HepG2 (cell line): ENCODE measurements at regions not wholly inside any gene's neighbourhood (a gene's known extent, or its start where the extent isn't known, plus 50 kb on each side); places are given as distances from the start of the nearest gene placed in this dataset.
A peak's percentile ranks its signal among the peaks of the same experiment; 100 is the strongest.

Source experiments
- BCL6 ChIP-seq: IDR thresholded peaks from 2 replicates; pipeline ENCODE4 v1.6.1; 2016; ENCODE audit warnings: missing genetic modification reagents, missing compliant biosample characterization
- CBX5 ChIP-seq: sonication (generic); formaldehyde crosslinking; IDR thresholded peaks from 2 replicates; pipeline ENCODE4 v1.4.0; 2020; ENCODE audit warnings: missing genetic modification reagents, borderline replicate concordance
- KMT2B ChIP-seq: IDR thresholded peaks from 2 replicates; pipeline ENCODE4 v1.6.1; 2016; ENCODE audit warnings: missing genetic modification reagents, missing compliant biosample characterization
- LCORL ChIP-seq, 2 experiments: fragments of 450-650 bp in 1 of 2; sonication (generic) in 1 of 2; formaldehyde crosslinking in 1 of 2; IDR thresholded peaks; 2 replicates each; pipeline versions ENCODE4 v1.5.0 to v1.6.1; 2017 to 2020; ENCODE audit warnings: antibody characterized with exemption in 1 of 2, missing genetic modification reagents in 1 of 2
- MIXL1 ChIP-seq: IDR thresholded peaks from 2 replicates; pipeline ENCODE4 v1.6.1; 2016
- NCOR1 ChIP-seq: fragments of 200-600 bp; sonication (generic); IDR thresholded peaks from 2 replicates; pipeline ENCODE4 v1.7.0; 2017; ENCODE audit warnings: antibody characterized with exemption, low read length, borderline replicate concordance
- NFATC3 ChIP-seq: sonication (generic); formaldehyde crosslinking; IDR thresholded peaks from 2 replicates; pipeline ENCODE4 v1.5.1; 2020; ENCODE audit warnings: mild to moderate bottlenecking, missing genetic modification reagents
- ZFP36 ChIP-seq: fragments of 150-350 bp; IDR thresholded peaks from 2 replicates; pipeline ENCODE4 v1.6.1; 2018; ENCODE audit warnings: borderline replicate concordance, low read length, low read depth; ENCODE audit not compliant: partially characterized antibody
- ZFP41 ChIP-seq: sonication (generic); formaldehyde crosslinking; IDR thresholded peaks from 2 replicates; pipeline ENCODE4 v1.4.0; 2020; ENCODE audit warnings: mild to moderate bottlenecking, missing genetic modification reagents, borderline replicate concordance
- ZMYM2 ChIP-seq: sonication (generic); formaldehyde crosslinking; IDR thresholded peaks from 2 replicates; pipeline ENCODE4 v1.8.0; 2022; ENCODE audit warnings: mild to moderate bottlenecking, missing genetic modification reagents
- ZNF280D ChIP-seq: sonication (generic); formaldehyde crosslinking; IDR thresholded peaks from 2 replicates; pipeline ENCODE4 v1.5.1; 2020; ENCODE audit warnings: mild to moderate bottlenecking, missing genetic modification reagents
- ZNF562 ChIP-seq: sonication (generic); formaldehyde crosslinking; IDR thresholded peaks from 2 replicates; pipeline ENCODE4 v1.8.0; 2022; ENCODE audit warnings: missing genetic modification reagents, borderline replicate concordance
- ZNF841 ChIP-seq: sonication (generic); formaldehyde crosslinking; IDR thresholded peaks from 2 replicates; pipeline ENCODE4 v1.8.1; 2023; ENCODE audit warnings: missing genetic modification reagents, borderline replicate concordance
- ZSCAN30 ChIP-seq: sonication (generic); formaldehyde crosslinking; IDR thresholded peaks from 2 replicates; pipeline ENCODE4 v1.5.0; 2020; ENCODE audit warnings: mild to moderate bottlenecking, missing genetic modification reagents
- TF ChIP-seq, protein P1 (sequence below): sonication (generic); formaldehyde crosslinking; IDR thresholded peaks from 2 replicates; pipeline ENCODE4 v1.4.0; 2020; ENCODE audit warnings: mild to moderate bottlenecking, missing genetic modification reagents
- TF ChIP-seq, protein P2 (sequence below): sonication (generic); formaldehyde crosslinking; IDR thresholded peaks from 2 replicates; pipeline ENCODE4 v1.8.1; 2023; ENCODE audit warnings: mild to moderate bottlenecking, inconsistent platforms, moderate library complexity, missing genetic modification reagents, borderline replicate concordance
- TF ChIP-seq, protein P3 (sequence below): IDR thresholded peaks from 2 replicates; pipeline ENCODE4 v1.6.1; 2016; ENCODE audit warnings: missing compliant biosample characterization, missing genetic modification reagents, borderline replicate concordance
- TF ChIP-seq, protein P4 (sequence below): sonication (generic); formaldehyde crosslinking; IDR thresholded peaks from 2 replicates; pipeline ENCODE4 v1.4.0; 2020; ENCODE audit warnings: missing genetic modification reagents

GRCh38 chr1:4267381-4268261, 367.5 kb upstream of the C1orf174 start (continued):
- TF ChIP-seq, protein P1, sequence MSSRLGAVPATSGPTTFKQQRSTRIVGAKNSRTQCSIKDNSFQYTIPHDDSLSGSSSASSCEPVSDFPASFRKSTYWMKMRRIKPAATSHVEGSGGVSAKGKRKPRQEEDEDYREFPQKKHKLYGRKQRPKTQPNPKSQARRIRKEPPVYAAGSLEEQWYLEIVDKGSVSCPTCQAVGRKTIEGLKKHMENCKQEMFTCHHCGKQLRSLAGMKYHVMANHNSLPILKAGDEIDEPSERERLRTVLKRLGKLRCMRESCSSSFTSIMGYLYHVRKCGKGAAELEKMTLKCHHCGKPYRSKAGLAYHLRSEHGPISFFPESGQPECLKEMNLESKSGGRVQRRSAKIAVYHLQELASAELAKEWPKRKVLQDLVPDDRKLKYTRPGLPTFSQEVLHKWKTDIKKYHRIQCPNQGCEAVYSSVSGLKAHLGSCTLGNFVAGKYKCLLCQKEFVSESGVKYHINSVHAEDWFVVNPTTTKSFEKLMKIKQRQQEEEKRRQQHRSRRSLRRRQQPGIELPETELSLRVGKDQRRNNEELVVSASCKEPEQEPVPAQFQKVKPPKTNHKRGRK, result no peak
- TF ChIP-seq, protein P2, sequence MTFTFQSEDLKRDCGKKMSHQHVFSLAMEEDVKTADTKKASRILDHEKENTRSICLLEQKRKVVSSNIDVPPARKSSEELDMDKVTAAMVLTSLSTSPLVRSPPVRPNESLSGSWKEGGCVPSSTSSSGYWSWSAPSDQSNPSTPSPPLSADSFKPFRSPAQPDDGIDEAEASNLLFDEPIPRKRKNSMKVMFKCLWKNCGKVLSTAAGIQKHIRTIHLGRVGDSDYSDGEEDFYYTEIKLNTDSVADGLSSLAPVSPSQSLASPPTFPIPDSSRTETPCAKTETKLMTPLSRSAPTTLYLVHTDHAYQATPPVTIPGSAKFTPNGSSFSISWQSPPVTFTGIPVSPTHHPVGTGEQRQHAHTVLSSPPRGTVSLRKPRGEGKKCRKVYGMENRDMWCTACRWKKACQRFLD (CRISPR knock-in tag), result no peak
- TF ChIP-seq ZFP41 (no peak), NCOR1 (peak; percentile 90), LCORL (IDR thresholded peaks at IDR 0.05) (peak; percentile 44; the same call in 1 of the 2 replicates), LCORL (CRISPR knock-in tag; IDR thresholded peaks at IDR 0.05) (peak; percentile 61), BCL6 (CRISPR knock-in tag) (peak; percentile 80), CBX5 (CRISPR knock-in tag) (no peak), ZFP36 (no peak), MIXL1 (CRISPR knock-in tag) (peak; percentile 81; the same call in 1 of the 2 replicates), ZNF280D (CRISPR knock-in tag) (peak; percentile 70; the same call in 1 of the 2 replicates), ZSCAN30 (CRISPR knock-in tag) (no peak), NFATC3 (no peak), KMT2B (CRISPR knock-in tag) (no peak), ZNF841 (CRISPR knock-in tag) (no peak), ZNF562 (CRISPR knock-in tag) (no peak), ZMYM2 (no peak)
- TF ChIP-seq, protein P3, sequence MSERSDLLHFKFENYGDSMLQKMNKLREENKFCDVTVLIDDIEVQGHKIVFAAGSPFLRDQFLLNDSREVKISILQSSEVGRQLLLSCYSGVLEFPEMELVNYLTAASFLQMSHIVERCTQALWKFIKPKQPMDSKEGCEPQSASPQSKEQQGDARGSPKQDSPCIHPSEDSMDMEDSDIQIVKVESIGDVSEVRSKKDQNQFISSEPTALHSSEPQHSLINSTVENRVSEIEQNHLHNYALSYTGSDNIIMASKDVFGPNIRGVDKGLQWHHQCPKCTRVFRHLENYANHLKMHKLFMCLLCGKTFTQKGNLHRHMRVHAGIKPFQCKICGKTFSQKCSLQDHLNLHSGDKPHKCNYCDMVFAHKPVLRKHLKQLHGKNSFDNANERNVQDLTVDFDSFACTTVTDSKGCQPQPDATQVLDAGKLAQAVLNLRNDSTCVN (CRISPR knock-in tag), result no peak
- TF ChIP-seq, protein P4, sequence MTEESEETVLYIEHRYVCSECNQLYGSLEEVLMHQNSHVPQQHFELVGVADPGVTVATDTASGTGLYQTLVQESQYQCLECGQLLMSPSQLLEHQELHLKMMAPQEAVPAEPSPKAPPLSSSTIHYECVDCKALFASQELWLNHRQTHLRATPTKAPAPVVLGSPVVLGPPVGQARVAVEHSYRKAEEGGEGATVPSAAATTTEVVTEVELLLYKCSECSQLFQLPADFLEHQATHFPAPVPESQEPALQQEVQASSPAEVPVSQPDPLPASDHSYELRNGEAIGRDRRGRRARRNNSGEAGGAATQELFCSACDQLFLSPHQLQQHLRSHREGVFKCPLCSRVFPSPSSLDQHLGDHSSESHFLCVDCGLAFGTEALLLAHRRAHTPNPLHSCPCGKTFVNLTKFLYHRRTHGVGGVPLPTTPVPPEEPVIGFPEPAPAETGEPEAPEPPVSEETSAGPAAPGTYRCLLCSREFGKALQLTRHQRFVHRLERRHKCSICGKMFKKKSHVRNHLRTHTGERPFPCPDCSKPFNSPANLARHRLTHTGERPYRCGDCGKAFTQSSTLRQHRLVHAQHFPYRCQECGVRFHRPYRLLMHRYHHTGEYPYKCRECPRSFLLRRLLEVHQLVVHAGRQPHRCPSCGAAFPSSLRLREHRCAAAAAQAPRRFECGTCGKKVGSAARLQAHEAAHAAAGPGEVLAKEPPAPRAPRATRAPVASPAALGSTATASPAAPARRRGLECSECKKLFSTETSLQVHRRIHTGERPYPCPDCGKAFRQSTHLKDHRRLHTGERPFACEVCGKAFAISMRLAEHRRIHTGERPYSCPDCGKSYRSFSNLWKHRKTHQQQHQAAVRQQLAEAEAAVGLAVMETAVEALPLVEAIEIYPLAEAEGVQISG (CRISPR knock-in tag), result no peak; the same call in 1 of the 2 replicates
